SH-SY5Y (cell line): ENCODE measurements at regions not wholly inside any gene's neighbourhood (a gene's known extent, or its start where the extent isn't known, plus 50 kb on each side); places are given as distances from the start of the nearest gene placed in this dataset.

ENCODE experiments used
- GATA2 ChIP-seq: IDR thresholded peaks from 2 replicates; pipeline ENCODE4 v1.6.1; 2011; ENCODE audit warnings: mild to moderate bottlenecking, low read depth, low read length
- GATA3 ChIP-seq: IDR thresholded peaks from 2 replicates; pipeline ENCODE4 v1.6.1; 2011; ENCODE audit warnings: low read depth, mild to moderate bottlenecking, low read length, moderate library complexity

DNA sequence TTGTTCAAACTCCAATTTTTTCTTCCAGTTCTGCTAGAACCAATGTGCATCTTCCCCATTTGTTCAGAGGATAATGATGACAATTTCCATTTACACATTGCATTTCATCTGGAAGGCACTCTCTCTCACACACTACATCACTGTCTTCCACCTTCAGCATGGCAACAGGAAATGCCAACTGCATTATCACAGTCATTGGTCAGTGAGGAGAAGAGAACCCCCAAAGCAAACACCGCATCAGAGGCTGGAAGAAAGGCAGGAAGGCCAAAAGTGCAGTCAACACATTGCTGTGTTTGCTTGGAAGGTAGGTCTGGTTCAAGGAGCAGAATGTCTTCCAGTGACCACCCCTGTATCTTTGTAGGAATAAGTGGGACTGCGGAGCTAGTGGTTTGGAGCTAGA lies 192.2 kb upstream of the RHOBTB1 start:
- TF ChIP-seq GATA2 = no peak
- TF ChIP-seq GATA3 = no peak
